A673 (cell line): ENCODE measurements at regions not wholly inside any gene's neighbourhood (a gene's known extent, or its start where the extent isn't known, plus 50 kb on each side); places are given as distances from the start of the nearest gene placed in this dataset.

Source experiments
- BruUV-seq: library from RNA; stranded (reverse); fragments of 400-500 nt; replicated peaks from 2 replicates; lab custom pipeline; 2021; lab: Mats Ljungman, UMichigan
- CTCF ChIA-PET: fragments of 300-600 bp; sonication (Branson Sonifier 250); formaldehyde crosslinking; loops from one replicate; lab custom pipeline; 2022; ENCODE audit warnings: antibody characterized with exemption; lab: Charles Lee
- POLR2A ChIA-PET: fragments of 300-600 bp; sonication (Branson Sonifier 250); formaldehyde crosslinking; loops from one replicate; lab custom pipeline; 2022; ENCODE audit warnings: antibody characterized with exemption; ENCODE audit not compliant: low non-redundant PET; lab: Charles Lee
- DNase-seq: peaks from one replicate; pipeline ENCODE4 v3.0.0-alpha.2; 2015; ENCODE audit warnings: low spot score
- H3K27ac ChIP-seq: fragments of 200-600 bp; sonication (generic); 2 replicates; pipeline ENCODE4 v1.5.1; 2016; ENCODE audit warnings: mixed run types, low read depth, mild to moderate bottlenecking, mixed read lengths, antibody characterized with exemption, low read length; ENCODE audit not compliant: poor library complexity, severe bottlenecking
- H3K27me3 ChIP-seq: fragments of 200-600 bp; sonication (generic); replicated peaks from 2 replicates; pipeline ENCODE4 v1.6.1; 2017; ENCODE audit warnings: mixed run types, low read depth, mild to moderate bottlenecking, mixed read lengths, antibody characterized with exemption, low read length; ENCODE audit not compliant: insufficient read depth, poor library complexity
- H3K36me3 ChIP-seq: fragments of 200-600 bp; sonication (generic); 2 replicates; pipeline ENCODE4 v1.6.1; 2016; ENCODE audit warnings: mixed run types, mild to moderate bottlenecking, mixed read lengths, antibody characterized with exemption, low read length; ENCODE audit not compliant: insufficient read depth, poor library complexity, severe bottlenecking
- H3K4me1 ChIP-seq: fragments of 200-600 bp; sonication (generic); 2 replicates; pipeline ENCODE4 v1.6.1; 2017; ENCODE audit warnings: mixed run types, mild to moderate bottlenecking, mixed read lengths, antibody characterized with exemption, low read length; ENCODE audit not compliant: insufficient read depth, poor library complexity, severe bottlenecking
- H3K4me3 ChIP-seq: fragments of 200-600 bp; sonication (generic); 2 replicates; pipeline ENCODE4 v1.5.1; 2016; ENCODE audit warnings: low read depth, mixed run types, mild to moderate bottlenecking, mixed read lengths, low read length; ENCODE audit not compliant: poor library complexity, severe bottlenecking
- H3K9me3 ChIP-seq: fragments of 200-600 bp; sonication (generic); 2 replicates; pipeline ENCODE4 v1.6.1; 2016; ENCODE audit warnings: mixed run types, low read depth, mild to moderate bottlenecking, mixed read lengths, antibody characterized with exemption, low read length; ENCODE audit not compliant: poor library complexity, severe bottlenecking
- EZH2 ChIP-seq: fragments of 200-600 bp; sonication (generic); IDR thresholded peaks from 2 replicates; pipeline ENCODE4 v1.6.1; 2017; ENCODE audit warnings: borderline replicate concordance, low read depth, mild to moderate bottlenecking, mixed read lengths, antibody characterized with exemption, low read length; ENCODE audit not compliant: poor library complexity, severe bottlenecking
- intact Hi-C: fragments of 100-400 bp; cut with micrococcal nuclease; formaldehyde crosslinking; loops from one replicate; pipeline ENCODE4 v1.10.0; 2022; ENCODE audit not compliant: unreplicated experiment
- TF ChIP-seq, protein P1 (sequence below): fragments of 300-800, 200-600 bp; sonication (generic); conservative IDR thresholded peaks from 2 replicates; pipeline ENCODE4 v1.5.1; 2017; ENCODE audit warnings: low read depth, mild to moderate bottlenecking, antibody characterized with exemption, low read length, moderate library complexity, mixed read lengths

DNA sequence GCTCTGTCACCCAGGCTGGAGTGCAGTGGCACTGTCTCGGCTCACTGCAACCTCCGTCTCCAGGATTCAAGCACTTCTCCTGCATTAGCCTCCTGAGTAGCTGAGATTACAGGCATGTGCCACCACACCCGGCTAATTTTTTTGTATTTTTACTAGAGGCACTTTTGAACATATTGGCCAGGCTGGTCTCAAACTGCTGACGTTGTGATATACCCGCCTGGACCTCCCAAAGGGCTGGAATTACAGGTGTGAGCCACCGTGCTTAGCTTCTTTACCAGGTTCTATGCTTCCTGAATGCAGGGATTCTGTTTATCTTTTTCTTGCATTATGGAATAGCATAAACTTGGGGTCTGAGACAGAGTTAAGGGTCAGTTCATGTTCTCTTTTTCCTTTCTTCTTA, 317.9 kb upstream of the RBFOX1 start:
- Histone ChIP-seq H3K4me1 (no peaks in the 10 kb centered on the region), H3K27me3 (no peaks in the 10 kb centered on the region), H3K27ac (no peak overlapping the region), H3K36me3 (no peaks in the 10 kb centered on the region), H3K9me3 (no peaks in the 10 kb centered on the region), H3K4me3 (no peak overlapping the region)
- POLR2A ChIA-PET, result no interaction called here
- intact Hi-C loops, result no loop called here
- no peak for TF ChIP-seq EZH2
- TF ChIP-seq, protein P1, sequence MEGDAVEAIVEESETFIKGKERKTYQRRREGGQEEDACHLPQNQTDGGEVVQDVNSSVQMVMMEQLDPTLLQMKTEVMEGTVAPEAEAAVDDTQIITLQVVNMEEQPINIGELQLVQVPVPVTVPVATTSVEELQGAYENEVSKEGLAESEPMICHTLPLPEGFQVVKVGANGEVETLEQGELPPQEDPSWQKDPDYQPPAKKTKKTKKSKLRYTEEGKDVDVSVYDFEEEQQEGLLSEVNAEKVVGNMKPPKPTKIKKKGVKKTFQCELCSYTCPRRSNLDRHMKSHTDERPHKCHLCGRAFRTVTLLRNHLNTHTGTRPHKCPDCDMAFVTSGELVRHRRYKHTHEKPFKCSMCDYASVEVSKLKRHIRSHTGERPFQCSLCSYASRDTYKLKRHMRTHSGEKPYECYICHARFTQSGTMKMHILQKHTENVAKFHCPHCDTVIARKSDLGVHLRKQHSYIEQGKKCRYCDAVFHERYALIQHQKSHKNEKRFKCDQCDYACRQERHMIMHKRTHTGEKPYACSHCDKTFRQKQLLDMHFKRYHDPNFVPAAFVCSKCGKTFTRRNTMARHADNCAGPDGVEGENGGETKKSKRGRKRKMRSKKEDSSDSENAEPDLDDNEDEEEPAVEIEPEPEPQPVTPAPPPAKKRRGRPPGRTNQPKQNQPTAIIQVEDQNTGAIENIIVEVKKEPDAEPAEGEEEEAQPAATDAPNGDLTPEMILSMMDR, result no peak
- CTCF ChIA-PET, result no interaction called here
- DNase-seq, result no peak
- no TSS peak for BruUV-seq

DNA sequence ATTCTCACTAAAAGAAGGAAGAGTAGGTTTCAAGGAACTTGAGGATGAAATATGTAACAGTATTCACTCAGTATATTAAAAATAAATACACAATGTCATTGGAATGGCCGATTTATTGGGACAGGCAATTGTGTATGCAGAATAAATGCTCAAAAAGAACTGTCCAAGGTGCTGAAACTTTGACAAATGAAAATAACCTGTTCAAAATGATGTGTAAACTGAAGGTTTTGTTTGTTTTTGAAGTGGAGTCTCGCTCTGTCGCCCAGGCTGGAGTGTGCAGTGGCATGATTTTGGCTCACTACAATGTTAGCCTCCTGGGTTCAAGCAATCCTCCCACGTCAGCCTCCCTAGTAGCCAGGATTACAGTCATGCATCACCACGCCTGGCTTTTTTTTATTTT, 318.7 kb upstream of the RBFOX1 start:
- Histone ChIP-seq H3K27ac (no peak overlapping the region), H3K4me1 (no peaks in the 10 kb centered on the region), H3K9me3 (no peaks in the 10 kb centered on the region), H3K27me3 (no peaks in the 10 kb centered on the region), H3K36me3 (no peaks in the 10 kb centered on the region), H3K4me3 (no peak overlapping the region)
- ChIA-PET POLR2A (no interaction called here), CTCF (no interaction called here)
- intact Hi-C loops, result no loop called here
- DNase-seq, result peak; percentile 37
- TF ChIP-seq, protein P1, result no peak
- no peak for TF ChIP-seq EZH2
- BruUV-seq, result no TSS peak

DNA sequence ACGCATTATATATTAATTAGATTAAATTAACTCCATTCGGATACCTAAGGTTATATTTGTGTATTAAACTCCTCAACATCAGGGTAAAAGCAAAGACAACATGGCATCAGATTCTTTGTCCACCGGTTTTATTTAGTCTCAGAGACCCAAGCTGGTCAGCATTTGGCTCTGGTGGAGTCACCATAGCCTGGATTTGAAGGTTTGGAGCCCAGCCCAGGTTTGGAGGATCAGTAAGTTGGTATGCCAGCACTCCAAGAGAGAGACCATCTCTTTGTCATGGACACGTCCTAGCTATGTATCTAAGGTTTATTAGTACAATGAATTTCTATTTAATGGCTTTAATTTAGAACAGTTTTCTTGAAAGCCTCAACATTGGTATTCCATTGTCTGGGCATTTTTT, 328.4 kb upstream of the RBFOX1 start:
- DNase-seq, result no peak
- Histone ChIP-seq H3K27me3 (no peaks in the 10 kb centered on the region), H3K4me1 (no peaks in the 10 kb centered on the region), H3K36me3 (no peaks in the 10 kb centered on the region), H3K4me3 (no peak overlapping the region), H3K27ac (no peak overlapping the region), H3K9me3 (peaks cover 3% of the 10 kb centered on the region)
- BruUV-seq, result no TSS peak
- TF ChIP-seq, protein P1, result no peak
- TF ChIP-seq EZH2, result no peak
- POLR2A ChIA-PET, result no interaction called here
- CTCF ChIA-PET, result no interaction called here
- intact Hi-C loops, result no loop called here
